ENCODE measurements at regions not wholly inside any gene's neighbourhood (a gene's known extent, or its start where the extent isn't known, plus 50 kb on each side); places are given as distances from the start of the nearest gene placed in this dataset.

DNA sequence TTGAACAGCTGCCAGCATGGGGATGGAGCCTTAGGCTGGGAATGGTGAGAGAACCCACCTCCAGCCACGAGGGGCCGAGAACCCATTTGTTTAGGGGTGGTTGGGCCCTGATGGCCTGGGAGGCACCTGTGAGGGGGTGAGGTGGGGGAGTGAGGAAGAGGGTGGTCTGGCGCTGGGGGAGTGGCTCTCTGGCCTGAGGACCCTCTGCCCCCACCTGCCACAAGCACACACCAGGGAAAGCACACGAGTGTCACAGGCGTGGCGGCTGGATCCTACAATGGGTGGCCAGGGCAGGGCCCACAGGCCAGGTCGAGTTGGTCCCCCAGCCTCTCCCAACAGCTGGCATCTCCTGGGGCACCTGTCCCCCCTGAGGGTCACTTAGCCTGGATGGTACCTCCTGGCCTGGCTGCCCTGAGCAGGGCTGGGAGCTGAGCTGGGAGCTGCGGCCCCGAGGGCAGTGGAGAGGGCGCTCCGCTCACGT is 340.5 kb downstream of the TMEM121 start:
- H3K27ac ChIP-seq (ENCODE audit: low read depth, low read length, poor library complexity, severe bottlenecking), result no peak overlapping the region
- BruUV-seq (replicated peaks), result no TSS peak
- ChIA-PET CTCF (no interaction called here), POLR2A (ENCODE audit: low non-redundant PET) (no interaction called here)
- no peak overlapping the region for H3K4me3 ChIP-seq (ENCODE audit: low read depth, low read length, poor library complexity, severe bottlenecking)
- DNase-seq (ENCODE audit: low spot score), result no peak
- TF ChIP-seq EZH2 (IDR thresholded peaks at IDR 0.05; ENCODE audit: borderline replicate concordance, low read depth, low read length, poor library complexity, severe bottlenecking), result no peak
- TF ChIP-seq, protein P1, sequence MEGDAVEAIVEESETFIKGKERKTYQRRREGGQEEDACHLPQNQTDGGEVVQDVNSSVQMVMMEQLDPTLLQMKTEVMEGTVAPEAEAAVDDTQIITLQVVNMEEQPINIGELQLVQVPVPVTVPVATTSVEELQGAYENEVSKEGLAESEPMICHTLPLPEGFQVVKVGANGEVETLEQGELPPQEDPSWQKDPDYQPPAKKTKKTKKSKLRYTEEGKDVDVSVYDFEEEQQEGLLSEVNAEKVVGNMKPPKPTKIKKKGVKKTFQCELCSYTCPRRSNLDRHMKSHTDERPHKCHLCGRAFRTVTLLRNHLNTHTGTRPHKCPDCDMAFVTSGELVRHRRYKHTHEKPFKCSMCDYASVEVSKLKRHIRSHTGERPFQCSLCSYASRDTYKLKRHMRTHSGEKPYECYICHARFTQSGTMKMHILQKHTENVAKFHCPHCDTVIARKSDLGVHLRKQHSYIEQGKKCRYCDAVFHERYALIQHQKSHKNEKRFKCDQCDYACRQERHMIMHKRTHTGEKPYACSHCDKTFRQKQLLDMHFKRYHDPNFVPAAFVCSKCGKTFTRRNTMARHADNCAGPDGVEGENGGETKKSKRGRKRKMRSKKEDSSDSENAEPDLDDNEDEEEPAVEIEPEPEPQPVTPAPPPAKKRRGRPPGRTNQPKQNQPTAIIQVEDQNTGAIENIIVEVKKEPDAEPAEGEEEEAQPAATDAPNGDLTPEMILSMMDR (conservative IDR thresholded peaks at IDR 0.05; ENCODE audit: low read depth, low read length), result no peak
- no peaks in the 10 kb centered on the region for H3K9me3 ChIP-seq (ENCODE audit: low read depth, low read length, poor library complexity, severe bottlenecking)
- H3K36me3 ChIP-seq (ENCODE audit: insufficient read depth, low read length, poor library complexity, severe bottlenecking), result no peaks in the 10 kb centered on the region
- intact Hi-C loops (cut with micrococcal nuclease; ENCODE audit: unreplicated experiment), result no loop called here
- H3K27me3 ChIP-seq (replicated peaks; ENCODE audit: insufficient read depth, low read depth, low read length, poor library complexity), result peaks cover 43% of the 10 kb centered on the region
- no peaks in the 10 kb centered on the region for H3K4me1 ChIP-seq (ENCODE audit: insufficient read depth, low read length, poor library complexity, severe bottlenecking)

GRCh38 chr14:105867961-105868599 is 341.7 kb downstream of the TMEM121 start:
- no TSS peak for BruUV-seq (replicated peaks)
- TF ChIP-seq EZH2 (IDR thresholded peaks at IDR 0.05; ENCODE audit: borderline replicate concordance, low read depth, low read length, poor library complexity, severe bottlenecking), result no peak
- TF ChIP-seq, protein P1 (conservative IDR thresholded peaks at IDR 0.05; ENCODE audit: low read depth, low read length), result no peak
- ChIA-PET CTCF (no interaction called here), POLR2A (ENCODE audit: low non-redundant PET) (no interaction called here)
- no peak for DNase-seq (ENCODE audit: low spot score)
- H3K9me3 ChIP-seq (ENCODE audit: low read depth, low read length, poor library complexity, severe bottlenecking), result no peaks in the 10 kb centered on the region
- intact Hi-C loops (cut with micrococcal nuclease; ENCODE audit: unreplicated experiment), result no loop called here
- peaks cover 46% of the 10 kb centered on the region for H3K27me3 ChIP-seq (replicated peaks; ENCODE audit: insufficient read depth, low read depth, low read length, poor library complexity)
- H3K27ac ChIP-seq (ENCODE audit: low read depth, low read length, poor library complexity, severe bottlenecking), result no peak overlapping the region
- no peaks in the 10 kb centered on the region for H3K36me3 ChIP-seq (ENCODE audit: insufficient read depth, low read length, poor library complexity, severe bottlenecking)
- H3K4me1 ChIP-seq (ENCODE audit: insufficient read depth, low read length, poor library complexity, severe bottlenecking), result no peaks in the 10 kb centered on the region
- H3K4me3 ChIP-seq (ENCODE audit: low read depth, low read length, poor library complexity, severe bottlenecking), result no peak overlapping the region

DNA sequence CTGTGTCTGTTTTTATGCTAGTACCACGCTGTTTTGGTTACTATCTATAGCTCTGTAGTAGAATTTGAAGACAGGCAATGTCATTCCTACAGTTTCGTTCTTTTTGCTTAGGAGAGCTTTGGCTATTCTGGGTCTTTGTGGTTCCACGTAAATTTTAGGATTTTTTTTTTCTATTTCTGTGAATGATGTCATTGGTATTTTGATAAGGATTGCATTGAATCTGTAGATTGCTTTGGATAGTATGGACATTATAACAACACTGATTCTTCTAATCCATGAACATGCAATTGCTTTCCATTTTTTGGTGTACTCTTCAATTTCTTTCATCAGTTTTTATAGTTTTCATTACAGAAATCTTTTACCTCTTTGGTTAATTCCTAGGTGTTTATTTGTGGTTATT is 345.2 kb downstream of the TMEM121 start:
- no peaks in the 10 kb centered on the region for H3K9me3 ChIP-seq (ENCODE audit: low read depth, low read length, poor library complexity, severe bottlenecking)

More for the DNA sequence above, 345.2 kb downstream of the TMEM121 start:
- Histone ChIP-seq H3K36me3 (ENCODE audit: insufficient read depth, low read length, poor library complexity, severe bottlenecking) (no peaks in the 10 kb centered on the region), H3K4me1 (ENCODE audit: insufficient read depth, low read length, poor library complexity, severe bottlenecking) (no peaks in the 10 kb centered on the region), H3K4me3 (ENCODE audit: low read depth, low read length, poor library complexity, severe bottlenecking) (no peak overlapping the region), H3K27ac (ENCODE audit: low read depth, low read length, poor library complexity, severe bottlenecking) (no peak overlapping the region), H3K27me3 (replicated peaks; ENCODE audit: insufficient read depth, low read depth, low read length, poor library complexity) (peaks cover 81% of the 10 kb centered on the region)
- no peak for DNase-seq (ENCODE audit: low spot score)
- CTCF ChIA-PET, result no interaction called here
- intact Hi-C loops (cut with micrococcal nuclease; ENCODE audit: unreplicated experiment), result no loop called here
- BruUV-seq (replicated peaks), result no TSS peak
- POLR2A ChIA-PET (ENCODE audit: low non-redundant PET), result no interaction called here
- TF ChIP-seq, protein P1 (conservative IDR thresholded peaks at IDR 0.05; ENCODE audit: low read depth, low read length), result no peak
- TF ChIP-seq EZH2 (IDR thresholded peaks at IDR 0.05; ENCODE audit: borderline replicate concordance, low read depth, low read length, poor library complexity, severe bottlenecking), result no peak
